COLO829 (cell line): ENCODE measurements at regions not wholly inside any gene's neighbourhood (a gene's known extent, or its start where the extent isn't known, plus 50 kb on each side); places are given as distances from the start of the nearest gene placed in this dataset.
"Not testable (repeated sequence)": the region's sequence is repeated elsewhere in the genome, so short reads cannot be mapped to it uniquely, and the experiment has no call there.

Source experiments
- DNase-seq: peaks from one replicate; pipeline ENCODE4 v3.0.0; 2012; ENCODE audit warnings: low spot score

DNA sequence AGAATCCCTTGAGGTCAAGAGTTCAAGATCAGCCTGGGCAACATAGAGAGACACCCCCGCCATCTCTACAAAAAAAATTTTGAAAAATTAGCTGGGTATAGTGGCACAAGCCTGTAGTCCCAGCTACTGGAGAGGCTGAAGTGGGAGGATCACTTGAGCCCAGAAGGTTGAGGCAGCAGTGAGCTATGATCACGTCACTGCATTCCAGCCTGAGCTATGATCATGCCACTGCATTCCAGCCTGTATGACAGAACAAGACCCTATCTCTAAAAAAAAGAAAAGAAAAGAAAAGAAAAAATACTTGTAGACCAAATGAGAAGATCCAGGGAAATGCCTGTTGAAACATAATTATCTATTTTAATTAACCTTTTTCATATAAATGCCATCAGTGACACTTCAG is 93.8 kb upstream of the MDM1 start:
- no peak for DNase-seq

DNA sequence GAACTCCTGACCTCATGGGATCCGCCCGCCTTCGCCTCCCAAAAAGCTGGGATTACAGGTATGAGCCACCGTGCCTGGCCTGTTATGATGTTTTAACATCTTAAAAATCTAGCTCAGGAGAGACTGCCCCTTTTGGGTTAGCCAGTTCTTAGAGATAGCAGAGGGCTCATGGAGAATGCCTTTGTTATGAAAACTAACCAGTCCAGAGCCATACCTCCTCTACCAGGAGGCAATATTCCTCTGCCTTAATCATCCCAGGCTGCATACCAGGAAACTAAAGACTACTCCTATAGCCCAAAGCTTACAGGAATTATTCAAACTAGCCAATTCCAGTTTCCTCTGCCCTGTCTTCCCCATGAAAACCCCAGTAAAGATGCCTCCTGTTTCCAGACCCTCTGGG is 96.0 kb upstream of the MDM1 start:
- DNase-seq = no peak

DNA sequence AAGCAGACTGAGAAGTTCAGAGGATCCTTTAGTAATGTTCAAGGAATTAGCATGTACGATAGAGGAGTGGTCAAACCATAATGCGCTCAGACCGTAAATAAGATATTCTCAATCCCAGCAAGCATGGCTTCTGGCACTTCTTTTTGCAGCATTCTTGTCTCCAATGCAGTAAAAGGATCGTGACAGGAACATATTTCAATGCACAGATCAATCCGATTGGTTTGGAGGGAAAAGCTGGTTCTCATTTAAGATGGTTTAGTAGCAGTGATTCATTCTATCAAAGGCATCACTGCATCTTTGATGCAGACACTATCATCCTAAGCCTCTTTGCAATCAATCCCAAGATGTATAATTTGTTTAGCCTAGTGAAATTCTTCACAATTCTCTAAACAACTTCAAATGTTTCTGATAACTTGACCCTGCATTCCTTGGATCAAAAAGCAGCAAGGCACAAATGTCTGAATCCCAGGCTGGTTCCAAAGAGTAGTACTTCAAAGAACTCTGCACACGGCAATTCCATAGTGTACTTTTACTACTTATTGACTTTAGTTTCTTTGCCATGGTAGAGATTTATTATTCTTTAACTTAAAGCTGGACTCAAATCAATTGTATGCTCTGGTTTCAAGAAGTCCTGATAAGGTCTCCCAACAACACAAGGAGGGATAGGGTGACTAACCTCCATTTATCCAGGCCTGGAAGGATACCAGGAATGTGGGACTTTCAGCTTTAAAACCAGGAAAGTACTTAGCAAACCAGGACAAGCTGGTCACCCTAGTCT is 96.8 kb upstream of the MDM1 start:
- DNase-seq = no peak

DNA sequence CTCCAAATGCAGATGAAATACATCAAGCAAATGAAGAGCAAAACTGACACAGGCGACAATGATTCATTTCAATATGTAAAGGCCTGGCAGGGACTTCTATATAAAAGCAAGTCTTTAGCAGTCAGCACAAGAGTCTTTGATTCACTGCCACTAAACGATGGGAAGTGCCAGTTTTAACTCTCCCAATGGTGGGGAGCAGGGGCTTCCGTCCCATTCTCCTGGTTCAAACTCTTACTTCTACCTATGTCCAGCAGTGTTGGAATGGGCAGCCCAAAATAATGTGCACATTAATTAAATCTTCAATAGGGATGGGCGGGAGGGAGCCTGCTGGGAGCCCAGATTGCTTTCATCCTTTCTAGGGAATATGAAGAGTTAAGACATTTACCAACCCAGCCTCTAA is 97.5 kb upstream of the MDM1 start:
- DNase-seq = no peak

DNA sequence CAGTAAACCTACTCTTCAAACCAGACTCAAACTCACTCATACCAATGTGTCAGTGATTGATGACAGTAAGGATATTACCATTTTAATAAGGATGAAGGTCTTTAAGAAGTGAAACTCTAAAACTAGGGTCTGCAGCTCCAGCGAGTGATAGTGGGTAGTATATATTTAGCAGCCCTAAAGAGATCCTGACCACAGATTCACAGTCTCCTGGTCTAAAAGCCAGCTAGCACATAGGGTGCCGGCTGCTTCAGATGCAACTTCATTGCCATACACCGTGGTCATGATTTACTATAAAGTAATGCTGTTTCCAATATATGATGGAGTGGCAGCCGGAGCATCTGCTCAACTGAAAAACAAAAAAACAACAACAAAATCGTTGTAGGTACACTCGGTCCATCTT is 99.6 kb upstream of the MDM1 start:
- DNase-seq = no peak

DNA sequence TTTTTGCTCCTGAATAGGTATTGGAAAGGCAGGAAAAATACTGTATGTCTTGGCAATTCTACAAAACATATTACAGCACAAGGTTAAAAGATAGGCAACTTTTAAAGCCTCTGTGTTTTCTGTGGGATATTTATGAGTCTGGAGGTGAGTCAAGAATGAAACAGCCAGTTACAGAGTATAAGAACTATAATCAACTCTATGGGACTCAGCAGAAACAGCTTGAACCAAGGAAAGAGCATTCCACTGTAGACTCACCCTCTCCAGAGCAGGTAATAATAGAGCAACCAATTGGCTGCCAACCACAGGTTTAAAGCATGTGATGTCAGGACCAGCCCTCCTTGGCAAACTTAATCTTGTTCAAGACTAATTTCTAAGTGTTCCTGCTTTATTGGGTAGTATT is 100.5 kb upstream of the MDM1 start:
- no peak for DNase-seq

DNA sequence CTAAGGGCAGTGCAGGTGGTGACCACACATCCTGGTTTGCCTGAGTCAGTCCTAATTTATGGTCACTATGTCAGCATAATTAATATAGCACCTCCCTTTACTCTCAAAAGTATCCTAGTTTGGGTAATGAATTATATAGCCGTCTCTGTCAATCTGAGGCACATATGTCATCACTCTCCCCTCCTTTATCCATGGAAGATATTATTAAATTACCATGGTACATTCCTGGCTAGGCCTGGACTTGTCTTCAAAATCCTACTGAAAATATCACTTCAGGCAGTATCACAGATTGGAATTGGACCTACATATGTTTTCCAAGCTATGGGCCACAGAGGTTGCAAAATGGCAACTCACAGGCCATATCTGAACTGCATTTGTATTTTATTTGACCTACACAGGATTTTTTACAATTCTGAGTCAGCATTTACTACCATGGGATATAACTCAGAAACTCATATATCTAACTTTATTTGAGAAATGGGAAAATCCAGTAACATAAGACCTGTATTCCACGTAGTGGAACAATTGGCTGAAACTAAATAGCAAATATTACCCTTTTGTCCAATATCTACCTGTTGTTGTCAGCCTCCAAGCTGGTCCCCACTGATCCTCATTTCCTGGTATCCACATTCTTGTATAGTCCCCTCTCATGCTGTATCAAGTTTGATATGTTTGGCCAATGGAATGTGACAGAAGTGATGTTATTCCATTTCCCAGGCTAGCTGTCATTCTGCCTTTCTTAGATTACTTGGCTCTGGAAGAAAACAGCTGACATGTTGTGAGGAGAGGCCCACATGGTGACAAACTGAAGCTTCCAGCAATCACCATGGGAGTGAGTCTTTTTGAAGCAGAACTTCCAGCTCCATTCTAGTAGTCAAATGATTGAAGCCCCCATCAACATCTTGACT is 102.5 kb upstream of the MDM1 start:
- DNase-seq = no peak

DNA sequence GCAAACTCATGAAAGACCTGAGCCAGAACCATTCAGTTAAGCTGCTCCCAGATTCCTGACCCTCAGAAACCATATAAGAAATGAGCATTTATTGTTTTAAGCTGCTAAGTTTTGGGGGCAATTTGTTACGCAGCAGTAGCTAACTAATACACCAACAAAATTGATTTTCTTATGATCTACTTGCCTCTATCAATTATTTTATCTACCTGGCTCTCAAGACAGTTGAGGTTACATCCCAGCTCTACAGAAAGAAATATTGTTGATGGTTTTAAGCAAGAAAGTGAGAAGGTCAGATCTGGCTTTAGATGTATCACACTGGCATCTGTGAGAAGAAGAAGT is 103.1 kb upstream of the MDM1 start:
- DNase-seq = no peak

DNA sequence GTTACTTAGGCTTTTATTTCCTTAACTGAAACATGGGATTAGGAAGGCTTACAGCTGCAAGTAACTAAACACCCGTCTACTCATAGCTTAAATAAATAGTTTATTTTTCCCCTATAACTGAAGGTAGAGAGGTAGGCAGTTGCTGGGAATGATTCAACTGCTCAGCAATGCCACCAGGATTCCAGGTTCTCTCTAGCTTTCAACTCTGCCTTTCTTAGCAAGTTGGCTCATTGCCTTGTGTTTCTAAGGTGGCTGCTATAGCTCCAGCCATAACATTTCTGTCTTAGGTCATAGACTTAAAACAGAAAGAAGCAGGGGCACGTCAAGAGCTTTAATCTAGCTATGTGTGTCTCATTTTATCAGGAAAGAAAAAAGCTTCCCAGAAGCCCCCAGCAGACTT is 103.7 kb upstream of the MDM1 start:
- no peak for DNase-seq

DNA sequence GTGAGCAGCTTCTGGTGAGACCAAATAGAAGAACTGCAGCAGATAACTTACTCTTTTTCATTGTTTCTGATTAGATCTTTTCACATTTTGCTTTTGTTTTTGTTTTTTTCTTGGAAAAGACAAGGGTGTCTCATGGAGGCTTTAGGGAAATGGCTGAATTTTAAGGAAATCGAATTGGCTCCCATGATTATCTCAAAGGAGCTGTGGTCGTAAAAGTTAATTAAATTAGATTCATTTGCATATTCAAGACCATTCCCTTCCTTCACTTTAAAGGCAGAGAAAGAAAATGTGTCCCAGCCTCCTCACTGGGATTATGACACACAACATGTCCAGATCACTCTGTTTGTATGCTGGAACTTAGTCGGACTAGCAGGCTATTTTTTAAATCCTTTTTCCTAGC is 106.4 kb upstream of the MDM1 start:
- DNase-seq = no peak

DNA sequence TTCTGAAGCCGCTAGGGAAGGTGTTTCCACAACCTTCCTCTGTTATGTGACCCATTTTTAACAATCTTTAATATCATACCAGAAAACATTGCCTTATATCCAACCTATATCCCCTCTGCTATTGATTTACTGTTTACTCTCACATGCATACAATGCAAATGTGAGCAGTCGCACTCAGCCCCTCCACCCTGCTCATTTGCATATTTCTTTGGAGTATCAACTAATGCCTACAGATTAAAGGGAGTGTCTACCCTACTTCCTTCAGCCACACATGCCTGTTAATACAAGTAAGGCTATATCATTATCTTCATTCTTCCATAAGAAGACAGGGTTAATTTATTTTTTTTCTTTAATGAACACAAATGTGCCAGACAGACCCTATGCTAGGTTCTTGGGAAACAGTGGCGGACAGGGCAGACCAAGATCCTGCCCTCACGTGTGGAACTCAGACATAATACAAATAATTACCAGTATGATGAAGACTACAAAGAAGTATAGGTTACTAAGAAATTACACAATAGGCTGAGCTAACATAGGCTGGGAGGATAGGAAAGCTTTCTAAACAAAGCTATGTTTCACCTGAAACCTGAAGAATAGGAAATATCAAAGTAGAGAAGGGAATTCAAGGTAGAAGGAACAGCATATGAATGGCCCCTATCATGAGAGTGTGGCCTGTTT is 107.3 kb upstream of the MDM1 start:
- no peak for DNase-seq

DNA sequence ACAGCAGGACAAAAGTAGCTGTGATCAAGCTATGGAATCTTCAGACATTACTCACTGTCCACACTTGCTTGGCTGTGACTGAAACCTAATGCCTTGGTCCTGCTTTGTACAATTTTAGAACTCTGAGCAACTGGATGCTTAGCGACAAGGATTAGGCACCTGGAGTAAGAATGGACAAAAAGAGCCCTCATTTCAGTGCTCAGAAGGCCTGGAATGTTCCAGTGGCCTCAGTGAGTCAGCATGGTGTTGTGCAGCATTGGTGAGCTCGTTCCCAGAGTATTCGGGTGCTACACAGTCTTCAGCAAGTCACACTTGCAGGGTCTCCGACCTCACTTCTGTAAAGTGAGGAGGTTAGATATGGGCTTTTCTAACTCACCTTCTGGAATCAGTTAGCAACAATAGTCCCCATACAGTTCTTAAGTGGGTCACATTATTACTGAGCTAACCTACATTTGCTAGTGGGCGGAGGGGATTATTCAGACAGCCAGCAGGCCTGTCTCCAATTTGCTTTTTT is 108.0 kb upstream of the MDM1 start:
- no peak for DNase-seq

DNA sequence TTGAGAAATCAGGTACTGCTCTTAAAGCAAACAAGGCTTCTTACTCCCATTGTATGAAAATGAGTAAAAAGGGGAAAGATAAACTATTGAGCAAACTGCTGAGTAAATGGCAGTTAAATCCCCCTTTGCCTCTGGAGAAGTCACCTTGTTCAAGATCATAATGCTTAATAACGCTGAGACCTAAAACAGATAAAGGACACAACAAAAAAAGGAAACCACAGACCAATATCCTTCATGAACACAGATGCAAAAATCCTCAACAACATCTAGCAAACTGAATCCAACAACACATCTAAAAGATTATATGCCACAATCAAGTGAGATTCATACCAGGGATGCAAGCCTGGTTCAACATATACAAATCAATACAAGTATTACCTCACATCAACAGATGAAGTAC is 109.0 kb upstream of the MDM1 start:
- DNase-seq = no peak

DNA sequence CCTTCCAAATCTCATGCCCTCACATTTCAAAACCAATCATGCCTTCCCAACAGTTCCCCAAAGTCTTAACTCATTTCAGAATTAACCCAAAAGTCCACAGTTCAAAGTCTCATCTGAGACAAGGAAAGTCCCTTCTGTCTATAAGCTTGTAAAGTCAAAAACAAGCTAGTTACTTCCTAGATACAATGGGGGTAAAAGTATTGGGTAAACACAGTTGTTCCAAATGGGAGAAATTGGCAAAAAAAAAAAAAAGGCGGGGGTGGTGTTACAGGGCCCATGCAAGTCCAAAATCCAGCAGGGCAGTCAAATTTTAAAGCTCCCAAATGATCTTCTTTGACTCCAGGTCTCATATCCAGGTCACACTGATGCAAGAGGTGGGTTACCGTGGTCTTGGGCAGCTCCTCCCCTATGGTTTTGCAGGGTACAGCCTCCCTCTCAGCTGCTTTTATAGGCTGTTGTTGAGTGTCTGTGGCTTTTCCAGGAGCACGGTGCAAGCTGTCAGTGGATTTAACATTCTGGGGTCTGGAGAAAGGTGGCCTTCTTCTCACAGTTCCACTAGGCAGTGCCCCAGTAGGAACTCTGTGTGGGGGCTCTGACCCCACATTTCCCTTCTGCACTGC is 110.3 kb upstream of the MDM1 start:
- not testable (repeated sequence) for DNase-seq

DNA sequence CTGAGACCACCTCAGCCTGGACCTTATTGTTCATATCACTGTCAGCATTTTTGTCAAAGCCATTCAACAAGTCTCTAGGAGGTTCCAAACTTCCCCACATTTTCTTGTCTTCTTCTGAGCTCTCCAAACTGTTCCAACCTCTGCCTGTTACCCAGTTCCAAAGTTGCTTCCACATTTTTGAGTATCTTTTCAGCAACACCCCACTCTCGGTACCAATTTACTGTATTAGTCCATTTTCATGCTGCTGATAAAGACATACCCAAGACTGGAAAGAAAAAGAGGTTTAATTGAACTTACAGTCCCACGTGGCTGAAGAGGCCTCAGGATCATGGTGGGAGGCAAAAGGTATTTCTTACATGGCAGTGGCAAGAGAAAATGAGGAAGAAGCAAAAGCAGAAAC is 111.5 kb upstream of the MDM1 start:
- not testable (repeated sequence) for DNase-seq

DNA sequence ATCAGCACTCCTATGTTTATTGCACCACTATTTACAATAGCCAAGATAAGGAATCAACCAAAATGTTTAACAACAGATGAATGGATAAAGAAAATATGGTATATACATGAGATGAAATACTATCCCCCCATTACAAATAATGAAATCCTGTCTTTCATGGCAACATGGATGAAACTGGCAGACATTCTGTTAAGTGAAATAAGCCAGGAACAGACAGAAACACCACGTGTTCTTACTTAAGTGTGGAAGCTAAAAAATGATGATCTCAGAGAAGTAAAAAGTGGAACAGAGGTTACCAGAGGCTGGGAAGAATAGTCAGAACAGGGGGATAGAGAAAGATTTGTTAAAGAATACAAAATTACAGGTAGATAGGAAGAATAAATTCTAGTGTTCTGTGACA is 113.7 kb upstream of the MDM1 start:
- DNase-seq = no peak

DNA sequence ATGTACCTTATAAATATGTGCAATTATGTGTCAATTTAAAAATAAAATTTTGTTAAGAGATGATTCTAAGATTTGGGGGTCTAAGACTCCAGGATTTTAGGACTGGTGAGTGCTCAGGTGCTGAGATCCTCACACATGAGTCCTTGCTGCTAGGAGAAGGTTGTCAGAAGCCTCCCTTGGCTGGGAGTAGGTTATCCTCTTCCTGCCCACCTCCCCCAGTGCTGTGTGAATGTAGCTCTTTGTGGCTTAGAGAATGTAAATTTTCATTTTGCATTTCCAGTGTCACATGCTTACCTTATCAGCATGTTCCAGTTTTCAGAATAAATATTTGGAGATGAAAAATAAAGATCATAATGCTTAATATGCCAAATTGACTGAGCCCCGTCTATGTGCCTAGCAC is 114.2 kb upstream of the MDM1 start:
- DNase-seq = no peak

DNA sequence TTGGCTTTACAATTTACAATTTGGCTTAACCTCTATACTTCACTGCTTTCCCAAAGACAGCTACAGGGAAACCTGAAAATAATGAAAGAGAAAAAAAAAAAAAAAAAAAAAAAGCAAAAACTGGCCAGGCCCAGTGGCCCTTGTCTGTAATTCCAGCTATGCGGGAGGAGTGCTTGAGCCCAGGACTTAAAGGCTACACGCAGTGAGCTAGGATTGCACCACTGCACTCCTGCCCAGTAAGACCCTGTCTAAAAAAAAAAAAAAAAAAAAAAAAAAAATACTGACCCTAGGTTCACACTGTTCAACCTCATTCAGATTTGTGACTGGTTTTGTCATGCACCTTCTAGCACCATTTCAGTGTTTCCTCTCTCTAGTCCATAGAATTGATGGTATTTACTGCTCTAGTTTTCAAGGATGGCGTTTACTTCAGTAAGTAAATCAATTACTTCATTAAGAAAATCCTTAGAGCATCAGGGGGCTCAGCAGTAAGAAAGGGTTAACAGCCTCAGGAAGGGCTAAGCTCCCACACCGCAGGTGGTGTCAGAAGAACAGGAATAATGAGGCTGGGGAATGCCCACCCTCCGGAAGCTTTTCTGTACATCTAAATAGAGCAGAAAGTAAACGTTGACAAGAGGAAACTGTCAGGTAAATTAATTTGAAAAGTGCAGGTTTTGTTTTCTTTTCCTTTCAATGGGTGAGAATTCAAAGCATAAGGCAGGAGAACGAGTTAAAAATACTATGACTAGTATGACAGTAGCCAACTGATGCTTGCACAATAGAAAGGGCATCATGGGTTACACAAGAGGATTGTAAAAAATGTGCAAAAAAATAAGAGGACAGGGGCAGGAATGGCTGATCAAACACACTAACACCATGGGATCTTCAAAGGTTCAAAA is 115.0 kb upstream of the MDM1 start:
- no peak for DNase-seq

DNA sequence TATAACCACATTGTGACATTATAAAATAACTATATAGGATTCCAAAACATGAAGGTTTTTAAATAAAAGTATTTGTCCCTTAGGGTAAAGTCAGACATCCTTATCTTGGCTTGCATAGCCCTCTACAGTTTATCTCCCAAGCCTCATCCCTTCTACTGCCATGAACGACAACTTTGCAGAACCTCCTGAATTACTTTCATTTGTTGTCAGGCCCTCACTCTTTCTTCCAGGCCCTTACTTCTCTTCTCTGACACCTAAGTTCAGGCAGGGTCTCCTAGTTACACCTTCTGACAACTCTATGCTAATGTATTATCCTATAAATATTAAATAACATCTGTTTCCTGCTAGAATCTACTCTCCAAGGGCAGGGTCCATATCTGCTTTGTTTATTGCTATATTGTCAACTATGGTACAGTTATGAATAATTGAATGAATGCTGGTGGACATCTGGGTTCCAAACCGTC is 115.7 kb upstream of the MDM1 start:
- DNase-seq = no peak

DNA sequence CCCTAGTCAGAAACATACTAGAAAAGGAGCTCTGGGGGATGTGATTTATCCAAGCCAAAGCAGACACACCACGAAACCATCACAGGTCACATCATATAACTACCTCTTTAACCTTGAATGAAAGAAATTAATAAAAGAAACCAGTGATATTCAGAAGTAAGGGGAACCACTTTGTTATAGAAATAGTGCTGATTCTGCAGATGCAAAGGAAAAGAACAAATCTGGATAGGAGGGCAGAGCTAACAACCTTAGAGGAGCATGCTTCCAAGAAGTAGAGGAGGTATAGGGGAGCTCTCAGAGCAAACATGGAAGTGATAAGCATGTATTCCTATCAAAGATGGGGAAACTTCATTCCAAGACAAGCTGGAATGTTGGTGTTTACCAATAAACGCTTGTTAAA is 117.0 kb upstream of the MDM1 start:
- DNase-seq = no peak

DNA sequence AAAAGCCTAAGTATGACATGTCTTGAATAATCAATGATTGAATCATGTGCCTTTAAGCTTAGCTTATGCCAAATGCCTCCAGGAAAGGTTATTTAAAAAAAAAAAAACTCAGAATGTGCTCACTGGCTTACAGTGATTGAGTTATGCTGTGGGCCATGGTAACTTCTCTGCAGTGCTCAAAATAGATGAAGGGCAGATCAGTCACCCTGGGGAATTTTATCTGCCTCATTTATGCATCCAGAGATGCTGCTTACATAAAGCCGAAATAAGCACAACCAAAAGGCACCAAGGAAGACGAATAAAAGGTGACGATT is 118.7 kb upstream of the MDM1 start:
- DNase-seq = no peak
